Activated T-helper 1 cell treated with Interleukin-2 at 50 U/mL for 16 hours (primary cell): ENCODE measurements at regions not wholly inside any gene's neighbourhood (a gene's known extent, or its start where the extent isn't known, plus 50 kb on each side); places are given as distances from the start of the nearest gene placed in this dataset.

ENCODE experiments used
- DNase-seq: peaks from one replicate; pipeline ENCODE4 v3.0.0-alpha.2; 2020; ENCODE audit warnings: low read depth

DNA sequence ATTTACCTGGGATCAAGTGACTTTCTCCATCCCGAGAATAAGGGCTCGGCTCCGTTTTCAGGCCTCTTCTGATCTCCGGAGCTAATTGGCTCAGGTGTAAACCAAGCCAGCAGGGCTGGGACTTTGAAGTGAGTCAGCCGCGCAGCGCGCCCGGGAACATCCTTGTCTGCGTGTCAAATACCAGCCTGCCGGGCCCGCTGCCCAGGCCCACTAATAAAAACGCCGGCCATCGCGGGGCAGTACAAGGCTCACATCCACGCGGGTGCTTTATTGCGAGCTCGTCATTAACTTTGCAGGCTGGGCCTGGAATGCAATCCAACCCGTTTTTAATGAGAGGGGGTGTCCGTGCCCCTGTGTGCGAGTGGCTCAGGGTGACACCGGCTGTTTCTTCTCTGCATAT, 416.8 kb downstream of the IRX2 start:
- no peak for DNase-seq

- no peak for DNase-seq
Measured at GRCh38 chr5:2333291-2333690, 418.2 kb downstream of the IRX2 start.

- DNase-seq = no peak
Measured at GRCh38 chr5:2332521-2332920, 419.0 kb downstream of the IRX2 start.

DNA sequence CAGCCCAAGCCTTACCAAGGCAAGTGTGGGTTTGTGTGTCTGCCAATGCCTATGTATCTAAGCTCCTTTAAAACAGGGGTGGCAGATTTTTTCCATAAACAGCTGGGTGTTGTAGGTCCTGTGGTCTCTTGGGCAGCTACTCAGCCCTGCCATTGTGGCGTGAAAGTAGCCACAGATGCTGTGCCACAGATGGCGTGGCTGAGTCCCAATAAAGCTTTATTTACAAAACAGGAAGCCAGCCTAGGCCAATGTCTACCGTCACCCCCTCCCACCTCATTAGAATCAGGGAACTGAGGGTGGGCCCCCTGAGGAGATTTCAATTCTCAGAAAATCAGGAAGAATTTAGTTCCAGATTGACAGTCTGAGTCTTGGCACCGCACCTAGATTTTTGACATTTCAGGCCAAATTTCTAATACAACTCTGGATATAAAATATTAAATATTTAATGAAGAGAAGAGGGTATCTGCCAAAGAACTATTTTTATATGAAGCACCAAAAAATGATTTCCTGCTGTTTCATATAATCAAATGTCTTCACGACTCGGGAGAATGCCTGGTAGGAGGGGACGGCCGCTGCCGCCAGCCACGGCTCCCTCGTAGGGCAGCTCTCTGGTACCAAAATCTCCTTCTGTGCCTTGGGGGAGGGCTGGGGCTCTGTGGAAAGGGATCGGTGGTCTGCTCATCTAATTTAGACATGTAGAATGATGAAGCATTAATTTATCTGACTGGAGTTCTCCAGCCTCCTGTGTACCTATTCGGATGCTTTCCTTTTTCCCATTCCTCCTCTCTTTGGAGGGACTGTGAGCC, 420.9 kb downstream of the IRX2 start:
- DNase-seq = no peak

DNA sequence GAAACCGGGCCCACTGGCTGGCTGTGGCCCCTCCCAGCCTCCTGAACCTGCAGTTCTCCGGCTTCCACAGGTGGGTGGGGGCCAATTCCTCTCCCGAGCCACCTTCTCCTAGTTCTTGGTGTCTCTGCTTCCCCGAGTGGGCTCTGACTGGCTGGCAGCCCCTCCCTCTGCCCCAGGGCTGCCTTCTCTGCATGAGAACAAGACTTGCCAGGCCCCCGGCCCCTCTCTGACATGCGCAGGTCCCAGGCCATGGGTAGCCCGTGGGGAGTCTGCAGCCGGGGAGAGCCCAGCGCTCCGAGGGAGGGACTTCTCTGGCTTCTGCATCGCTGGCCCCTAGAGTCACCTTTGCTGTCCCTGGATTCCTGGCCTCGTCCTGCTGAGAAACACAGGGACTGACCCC, 421.7 kb downstream of the IRX2 start:
- DNase-seq = no peak

GRCh38 chr5:2326601-2327000, 424.9 kb downstream of the IRX2 start:
- DNase-seq = no peak

- no peak for DNase-seq
Measured at GRCh38 chr5:2324788-2325187, 426.7 kb downstream of the IRX2 start.

- DNase-seq = no peak
Measured at GRCh38 chr5:2320611-2321010, 430.9 kb downstream of the IRX2 start.

GRCh38 chr5:2317540-2317939, 433.9 kb downstream of the IRX2 start:
- no peak for DNase-seq

- no peak for DNase-seq
Measured at GRCh38 chr5:2311851-2312250, 429.1 kb upstream of the IRX4 start.

DNA sequence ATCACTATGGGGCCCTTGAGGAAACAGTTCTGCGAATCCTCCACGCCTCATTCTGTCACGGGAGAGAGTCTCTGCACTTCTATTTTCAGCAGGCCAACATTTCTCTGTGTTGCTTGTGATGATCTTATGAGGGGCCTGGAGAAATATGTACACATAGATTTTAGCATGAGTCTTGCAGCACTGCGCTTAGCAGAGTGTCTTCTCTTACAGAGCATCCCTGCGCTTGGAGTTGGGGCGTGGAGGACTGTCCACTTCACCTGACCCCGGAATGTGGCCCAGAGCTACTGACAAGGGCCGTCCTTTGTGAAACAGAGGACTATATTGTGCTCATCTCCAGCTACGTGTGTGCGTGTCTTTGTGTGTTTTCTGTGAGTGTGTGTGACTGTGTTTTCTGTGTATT, 428.2 kb upstream of the IRX4 start:
- no peak for DNase-seq

DNA sequence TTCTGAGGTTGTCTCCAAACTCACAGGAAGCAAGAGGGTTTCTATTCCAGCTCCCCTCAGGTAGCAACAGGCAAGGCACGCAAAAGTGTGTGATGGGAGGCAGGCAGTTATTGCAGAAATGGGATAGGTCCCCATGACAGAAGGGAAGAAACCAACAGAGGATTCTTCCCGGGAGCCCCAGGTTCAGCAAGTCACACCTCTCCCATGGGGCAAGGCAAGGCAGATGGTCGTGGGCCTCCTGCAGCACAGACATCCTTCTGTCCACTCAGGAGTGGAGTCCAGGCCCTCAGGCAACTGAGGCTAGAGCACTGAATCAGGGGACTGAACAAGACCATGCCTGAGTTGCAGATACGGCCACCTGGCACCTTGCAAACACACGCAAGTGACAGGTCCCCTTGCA, 424.9 kb upstream of the IRX4 start:
- no peak for DNase-seq

GRCh38 chr5:2306711-2307110, 424.0 kb upstream of the IRX4 start:
- no peak for DNase-seq

GRCh38 chr5:2303431-2304100, 420.8 kb upstream of the IRX4 start:
- DNase-seq = no peak

DNA sequence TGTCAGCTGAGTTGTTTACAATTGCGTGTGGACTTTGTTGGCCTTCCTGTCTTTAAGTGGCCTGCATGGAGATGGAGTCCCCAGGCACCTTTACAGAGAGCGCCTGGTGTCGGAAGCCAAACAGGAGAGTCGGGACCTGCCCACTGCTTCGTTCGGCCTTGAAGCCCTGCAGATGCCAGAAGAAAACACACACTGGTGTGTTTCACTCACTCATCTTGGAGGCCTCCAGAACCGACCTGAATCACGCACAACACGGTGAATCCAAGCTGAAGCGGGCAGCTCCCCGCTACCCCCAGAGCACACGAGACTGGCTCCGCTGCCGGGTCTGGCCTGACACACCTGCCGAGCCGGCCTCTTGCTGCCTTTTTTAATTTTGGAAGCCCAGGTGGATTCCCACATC, 419.4 kb upstream of the IRX4 start:
- no peak for DNase-seq

DNA sequence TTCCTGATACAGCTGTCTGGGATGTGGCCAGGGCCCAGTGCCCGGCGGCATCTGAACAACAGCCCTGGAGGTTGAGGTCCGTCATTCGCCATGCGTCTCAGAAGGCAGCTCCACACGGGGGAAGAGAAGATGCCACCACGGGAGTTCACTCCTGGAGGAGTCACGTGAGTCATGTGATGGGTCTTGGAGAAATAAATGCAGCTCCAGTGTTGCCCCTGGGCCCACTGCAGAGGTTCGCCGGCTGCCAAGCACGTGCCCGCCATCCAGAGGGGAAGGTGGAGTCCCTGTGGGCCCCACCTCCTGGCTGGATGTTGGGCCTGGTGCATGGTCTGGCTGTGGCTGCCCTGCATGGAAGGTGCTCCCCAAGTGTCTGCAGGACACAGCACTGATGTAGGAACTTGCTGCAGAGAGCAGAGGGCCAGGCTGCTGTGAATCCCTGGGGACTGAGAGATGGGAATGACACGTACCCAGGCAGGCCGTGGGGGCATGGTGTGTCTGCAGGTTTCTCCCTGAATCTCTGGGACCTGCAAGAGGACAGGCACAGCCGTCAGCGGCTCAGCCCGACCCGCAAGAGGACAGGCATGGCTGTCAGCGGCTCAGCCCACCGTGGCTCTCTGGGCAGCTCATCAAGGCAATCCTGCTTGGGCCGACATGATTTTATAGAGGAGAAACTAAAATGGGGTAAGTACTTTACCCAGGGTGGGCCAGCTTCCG, 418.3 kb upstream of the IRX4 start:
- DNase-seq = no peak

DNA sequence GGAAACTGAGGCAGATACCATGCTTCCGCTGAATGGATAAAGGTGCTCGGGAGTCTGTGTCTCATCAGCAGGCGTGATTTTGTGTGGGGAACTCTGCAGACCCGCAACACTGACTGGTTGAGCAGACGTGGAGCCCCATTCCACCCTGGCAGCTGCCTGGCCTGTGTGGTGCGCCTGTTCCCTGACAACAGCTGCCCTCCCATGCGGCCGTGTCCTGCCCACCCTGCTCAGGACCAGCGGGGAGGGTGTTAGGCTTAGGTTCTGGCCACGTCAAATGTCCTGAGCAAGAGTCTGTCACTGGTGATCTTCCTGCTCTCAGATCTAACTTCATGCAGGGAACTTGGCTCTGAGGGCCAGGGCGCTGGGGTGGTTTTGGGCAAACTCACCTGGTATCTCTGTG, 417.7 kb upstream of the IRX4 start:
- DNase-seq = no peak

DNA sequence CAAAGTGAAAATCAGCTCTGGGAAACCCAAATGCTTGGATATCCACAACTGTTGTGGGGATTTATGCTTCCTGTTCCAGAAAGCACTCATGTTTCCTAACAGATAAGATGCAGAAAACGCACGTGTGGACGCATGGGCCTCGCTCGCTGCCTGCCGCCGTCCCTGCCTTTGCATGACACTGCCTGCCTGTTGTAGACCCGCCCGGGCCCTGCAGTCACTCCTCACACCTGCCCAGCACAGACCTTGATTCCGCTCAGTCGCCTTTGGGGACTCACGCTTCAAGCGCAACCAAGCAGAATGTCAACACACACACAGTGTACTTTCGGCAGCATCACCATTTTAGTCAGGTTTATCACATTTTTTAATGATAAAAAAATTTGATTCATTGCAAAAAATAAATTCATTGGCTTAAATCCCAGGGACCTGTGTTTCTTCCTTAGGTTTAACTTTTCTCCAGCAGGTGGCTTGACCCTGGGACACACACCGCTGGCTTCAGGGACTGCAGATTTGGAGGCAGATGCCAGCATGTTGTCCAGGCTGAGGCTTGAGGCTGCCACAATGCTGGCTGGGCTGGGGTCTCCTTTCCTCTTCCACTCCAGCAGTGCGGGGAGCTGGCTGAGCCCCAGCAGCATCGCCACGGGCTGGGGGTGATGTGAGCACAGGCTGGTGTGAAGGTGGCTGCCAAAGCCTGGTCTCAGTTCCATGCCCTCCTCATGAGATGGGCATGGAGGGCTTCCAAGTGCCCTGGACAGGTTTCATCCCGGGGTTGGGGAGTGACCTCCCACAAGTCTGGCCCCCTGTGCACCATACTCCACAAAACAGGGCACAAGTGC, 416.9 kb upstream of the IRX4 start:
- DNase-seq = no peak

GRCh38 chr5:2298781-2299180, 416.1 kb upstream of the IRX4 start:
- no peak for DNase-seq

DNA sequence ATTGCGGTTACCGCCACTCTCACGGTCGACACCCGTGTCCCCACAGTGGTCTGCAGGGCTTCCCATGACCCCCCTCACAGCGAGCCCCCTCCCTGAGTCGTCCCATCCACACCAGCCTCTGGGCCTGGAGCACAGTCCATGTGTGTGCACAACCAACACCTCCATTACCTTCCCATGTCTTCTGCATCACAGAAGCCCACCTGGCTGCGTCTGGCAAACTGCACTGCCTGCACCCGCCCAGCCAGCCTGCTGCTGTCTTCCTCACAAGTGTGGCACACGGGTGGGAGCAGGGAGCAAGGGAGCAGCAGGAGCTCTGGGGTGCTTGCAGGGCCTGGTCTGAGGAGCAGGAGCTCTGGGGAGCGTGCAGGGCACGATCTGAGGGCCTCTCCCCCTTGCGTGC, 415.3 kb upstream of the IRX4 start:
- DNase-seq = no peak

DNA sequence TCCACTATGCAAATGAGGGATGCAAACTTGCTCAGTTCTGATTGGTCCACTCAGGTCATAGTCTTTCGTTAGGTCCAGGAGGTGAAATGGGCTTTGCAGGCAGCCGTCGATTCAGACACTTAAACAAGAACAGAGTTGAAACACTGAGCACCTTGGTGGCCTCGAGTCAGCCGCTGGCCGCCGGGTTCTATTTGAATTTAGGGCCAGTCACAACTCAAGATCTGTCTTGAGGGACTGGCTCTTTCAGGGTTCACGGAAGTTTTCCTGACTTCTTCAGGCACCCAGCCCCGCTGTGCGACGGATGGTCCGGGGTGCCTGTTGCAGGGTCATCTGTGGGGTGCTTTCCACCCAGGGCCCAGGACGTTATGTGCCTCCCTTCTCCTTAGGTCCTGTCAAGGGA, 412.8 kb upstream of the IRX4 start:
- no peak for DNase-seq

DNA sequence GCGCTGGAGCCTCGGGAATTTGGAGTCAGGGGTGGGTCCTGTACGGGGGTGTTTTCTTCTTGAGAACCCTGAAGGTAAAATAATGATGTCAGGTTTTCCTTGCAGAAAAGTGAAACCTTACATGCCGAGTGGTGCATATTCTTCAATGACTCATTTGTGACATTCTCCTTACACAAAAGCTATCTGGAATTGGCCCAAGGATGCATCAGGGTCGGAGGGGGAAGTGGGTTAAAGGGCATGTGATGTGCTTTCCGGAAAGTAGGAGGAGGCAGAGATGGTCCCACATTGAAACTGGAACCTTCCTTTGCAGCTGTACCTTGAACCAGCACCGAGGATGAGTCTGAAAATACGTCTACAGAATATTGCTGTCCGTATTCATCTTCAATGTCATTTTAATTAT, 411.2 kb upstream of the IRX4 start:
- no peak for DNase-seq
